GM12892 (cell line): ENCODE measurements at regions not wholly inside any gene's neighbourhood (a gene's known extent, or its start where the extent isn't known, plus 50 kb on each side); places are given as distances from the start of the nearest gene placed in this dataset.

ENCODE experiments used
- POLR2A ChIP-seq: IDR thresholded peaks from 2 replicates; pipeline ENCODE4 v1.6.1; 2011; ENCODE audit warnings: low read depth, low read length, control low read depth
- POLR2AphosphoS5 ChIP-seq: IDR thresholded peaks from 2 replicates; pipeline ENCODE4 v1.6.1; 2011; ENCODE audit warnings: low read depth, low read length, control low read depth

GRCh38 chr13:79898996-79899395 is 418.0 kb downstream of the NDFIP2 start:
- TF ChIP-seq POLR2A = no peak
- TF ChIP-seq POLR2AphosphoS5 = no peak
